ENCODE measurements at regions not wholly inside any gene's neighbourhood (a gene's known extent, or its start where the extent isn't known, plus 50 kb on each side); places are given as distances from the start of the nearest gene placed in this dataset.

DNA sequence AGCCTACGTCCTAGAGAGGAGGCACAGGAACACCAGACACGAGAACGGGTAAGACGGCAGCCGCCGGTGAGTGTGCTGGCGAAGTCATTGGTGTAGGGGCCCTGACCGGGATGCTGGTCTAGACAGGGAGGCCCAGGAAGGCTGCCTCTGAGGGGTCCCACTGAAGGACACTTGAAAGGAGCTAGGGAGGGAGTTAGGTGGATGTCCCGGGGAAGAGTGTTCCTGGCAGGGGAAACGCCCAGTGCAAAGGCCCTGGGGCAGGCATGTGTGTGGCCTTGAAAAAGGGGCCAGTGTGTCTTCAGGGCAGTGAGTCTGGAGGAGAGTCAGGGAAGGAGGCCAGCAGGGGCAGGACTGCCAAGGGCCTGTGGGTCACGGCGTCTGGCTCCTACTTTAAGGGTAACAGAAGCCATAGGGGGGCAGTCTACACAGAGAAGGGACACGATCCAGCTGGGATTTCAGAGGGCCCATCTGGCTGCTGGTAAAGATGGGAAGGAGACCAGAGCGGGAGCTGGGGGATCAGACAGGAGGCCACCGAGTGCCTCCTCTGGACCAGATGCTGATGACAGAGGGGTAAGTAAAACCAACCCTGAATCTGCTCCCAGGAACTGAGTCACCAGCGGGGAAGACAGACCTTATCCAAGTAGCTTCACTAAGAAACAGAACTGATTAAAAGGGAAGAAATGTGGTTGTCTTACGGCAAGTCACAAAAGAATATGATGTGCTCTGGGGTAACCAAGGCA is 115.9 kb downstream of the LITAF start:
- FAIRE-seq (no peak), DNase-seq (ENCODE audit: low read depth, low spot score) (no peak)
- no TSS peak for BruUV-seq (replicated peaks)
- no peak overlapping the region for H3K9ac ChIP-seq (replicated peaks; ENCODE audit: extremely low read depth, insufficient read depth, low read length)
- dilution Hi-C loops (cut with MboI; ENCODE audit: extremely low pct_ligation_motif_present, low sequenced_read_pairs) (no loop called here), intact Hi-C loops (cut with micrococcal nuclease) (no loop called here)
- H3K9me1 ChIP-seq (replicated peaks; ENCODE audit: control insufficient read depth, extremely low read depth, insufficient read depth, low read length) = no peaks in the 10 kb centered on the region
- no peaks in the 10 kb centered on the region for H3K79me2 ChIP-seq (ENCODE audit: control insufficient read depth, insufficient read depth, low read length)
- no peaks in the 10 kb centered on the region for H3K27me3 ChIP-seq (ENCODE audit: control insufficient read depth in 2 of 2, insufficient read depth in 2 of 2, low read length in 2 of 2)
- H4K20me1 ChIP-seq (replicated peaks; ENCODE audit: control insufficient read depth, extremely low read depth, insufficient read depth, low read length) = no peaks in the 10 kb centered on the region
- no peak overlapping the region for H2AFZ ChIP-seq (ENCODE audit: low read depth, low read length)
- H3K27ac ChIP-seq (ENCODE audit: insufficient read depth, low read depth, low read length) = no peak overlapping the region
- no peak overlapping the region for H3K4me2 ChIP-seq (ENCODE audit: insufficient read depth, low read length)
- no peaks in the 10 kb centered on the region for H3K4me1 ChIP-seq (ENCODE audit: control insufficient read depth, extremely low read depth, insufficient read depth, low read length)
- no peak for TF ChIP-seq MYC (IDR thresholded peaks at IDR 0.05; ENCODE audit: low read depth, low read length)
- TF ChIP-seq, protein P1, sequence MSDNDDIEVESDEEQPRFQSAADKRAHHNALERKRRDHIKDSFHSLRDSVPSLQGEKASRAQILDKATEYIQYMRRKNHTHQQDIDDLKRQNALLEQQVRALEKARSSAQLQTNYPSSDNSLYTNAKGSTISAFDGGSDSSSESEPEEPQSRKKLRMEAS (IDR thresholded peaks at IDR 0.05; ENCODE audit: insufficient read depth, insufficient read length) = no peak
- TF ChIP-seq, protein P2, sequence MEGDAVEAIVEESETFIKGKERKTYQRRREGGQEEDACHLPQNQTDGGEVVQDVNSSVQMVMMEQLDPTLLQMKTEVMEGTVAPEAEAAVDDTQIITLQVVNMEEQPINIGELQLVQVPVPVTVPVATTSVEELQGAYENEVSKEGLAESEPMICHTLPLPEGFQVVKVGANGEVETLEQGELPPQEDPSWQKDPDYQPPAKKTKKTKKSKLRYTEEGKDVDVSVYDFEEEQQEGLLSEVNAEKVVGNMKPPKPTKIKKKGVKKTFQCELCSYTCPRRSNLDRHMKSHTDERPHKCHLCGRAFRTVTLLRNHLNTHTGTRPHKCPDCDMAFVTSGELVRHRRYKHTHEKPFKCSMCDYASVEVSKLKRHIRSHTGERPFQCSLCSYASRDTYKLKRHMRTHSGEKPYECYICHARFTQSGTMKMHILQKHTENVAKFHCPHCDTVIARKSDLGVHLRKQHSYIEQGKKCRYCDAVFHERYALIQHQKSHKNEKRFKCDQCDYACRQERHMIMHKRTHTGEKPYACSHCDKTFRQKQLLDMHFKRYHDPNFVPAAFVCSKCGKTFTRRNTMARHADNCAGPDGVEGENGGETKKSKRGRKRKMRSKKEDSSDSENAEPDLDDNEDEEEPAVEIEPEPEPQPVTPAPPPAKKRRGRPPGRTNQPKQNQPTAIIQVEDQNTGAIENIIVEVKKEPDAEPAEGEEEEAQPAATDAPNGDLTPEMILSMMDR (IDR thresholded peaks at IDR 0.05; ENCODE audit: extremely low read depth in 1 of 2, insufficient read depth in 1 of 2, low read depth in 1 of 2, low read length in 2 of 2) = no peak
- TF ChIP-seq FOS (IDR thresholded peaks at IDR 0.05; ENCODE audit: borderline replicate concordance, insufficient read depth, low read length) = no peak
- no peak for TF ChIP-seq POLR2A (IDR thresholded peaks at IDR 0.05; ENCODE audit: low read depth, low read length)
- no peak for TF ChIP-seq GATA2 (IDR thresholded peaks at IDR 0.05; ENCODE audit: insufficient read depth, insufficient read length, low read depth, low read length)
- TF ChIP-seq JUN (IDR thresholded peaks at IDR 0.05; ENCODE audit: borderline replicate concordance, insufficient read depth, insufficient read length, low read depth) = no peak
- no peak for TF ChIP-seq EZH2 (IDR thresholded peaks at IDR 0.05; ENCODE audit: borderline replicate concordance, low read depth, low read length, severe bottlenecking)
- no peak for TF ChIP-seq POLR2AphosphoS5 (IDR thresholded peaks at IDR 0.05; ENCODE audit: insufficient read depth, low read depth, low read length)
- ChIA-PET CTCF (interaction anchor here (1.2 to 1.3 kb wide), 2 partner anchors 11 to 14 kb away, joined by 3 read pairs; no protein-coding TSS in a partner anchor), POLR2A (no interaction called here)
- no peak overlapping the region for H3K4me3 ChIP-seq (replicated peaks in 1 of 3; ENCODE audit: insufficient read depth in 1 of 3, low read depth in 1 of 3, low read length in 3 of 3)
- H3K9me3 ChIP-seq (replicated peaks; ENCODE audit: control insufficient read depth, insufficient read depth, low read length) = no peaks in the 10 kb centered on the region
- no peaks in the 10 kb centered on the region for H3K36me3 ChIP-seq (ENCODE audit: control insufficient read depth in 2 of 2, extremely low read depth in 1 of 2, insufficient read depth in 2 of 2, low read length in 2 of 2)
